ENCODE measurements at regions not wholly inside any gene's neighbourhood (a gene's known extent, or its start where the extent isn't known, plus 50 kb on each side); places are given as distances from the start of the nearest gene placed in this dataset.

GRCh38 chr4:129350834-129351721, 255.1 kb downstream of the C4orf33 start:
- DNase-seq: no peak

GRCh38 chr4:129352480-129352879, 256.5 kb downstream of the C4orf33 start:
- DNase-seq: no peak

GRCh38 chr4:129353490-129353889, 257.5 kb downstream of the C4orf33 start:
- no peak for DNase-seq

- no peak for DNase-seq
Measured at GRCh38 chr4:129355031-129355430, 259.1 kb downstream of the C4orf33 start.

GRCh38 chr4:129355516-129355915, 259.6 kb downstream of the C4orf33 start:
- DNase-seq: no peak

- no peak for DNase-seq
Measured at GRCh38 chr4:129358571-129358970, 262.6 kb downstream of the C4orf33 start.

- DNase-seq: no peak
Measured at GRCh38 chr4:129359461-129359860, 263.5 kb downstream of the C4orf33 start.

- peak; percentile 1 for DNase-seq
Measured at GRCh38 chr4:129362691-129363274, 266.8 kb downstream of the C4orf33 start.

GRCh38 chr4:129364747-129365452, 268.9 kb downstream of the C4orf33 start:
- no peak for DNase-seq

GRCh38 chr4:129369361-129370010, 273.5 kb downstream of the C4orf33 start:
- DNase-seq: no peak

GRCh38 chr4:129371065-129371464, 275.1 kb downstream of the C4orf33 start:
- no peak for DNase-seq

GRCh38 chr4:129371926-129372325, 276.0 kb downstream of the C4orf33 start:
- no peak for DNase-seq

- DNase-seq: no peak
Measured at GRCh38 chr4:129377131-129377845, 281.3 kb downstream of the C4orf33 start.

GRCh38 chr4:129378364-129378763, 282.4 kb downstream of the C4orf33 start:
- no peak for DNase-seq

- DNase-seq: no peak
Measured at GRCh38 chr4:129379429-129379828, 283.5 kb downstream of the C4orf33 start.

- no peak for DNase-seq
Measured at GRCh38 chr4:129384974-129385373, 289.0 kb downstream of the C4orf33 start.

- DNase-seq: no peak
Measured at GRCh38 chr4:129387666-129388065, 291.7 kb downstream of the C4orf33 start.

GRCh38 chr4:129393976-129394375, 298.0 kb downstream of the C4orf33 start:
- no peak for DNase-seq

GRCh38 chr4:129394635-129395034, 298.7 kb downstream of the C4orf33 start:
- DNase-seq: no peak

GRCh38 chr4:129403848-129404247, 307.9 kb downstream of the C4orf33 start:
- no peak for DNase-seq

GRCh38 chr4:129410115-129410514, 314.2 kb downstream of the C4orf33 start:
- no peak for DNase-seq

GRCh38 chr4:129415004-129415403, 319.1 kb downstream of the C4orf33 start:
- no peak for DNase-seq

- no peak for DNase-seq
Measured at GRCh38 chr4:129420637-129421036, 324.7 kb downstream of the C4orf33 start.
